CD4-positive, alpha-beta T cell treated with Interleukin-6 for 4 hours (primary cell): ENCODE measurements at regions not wholly inside any gene's neighbourhood (a gene's known extent, or its start where the extent isn't known, plus 50 kb on each side); places are given as distances from the start of the nearest gene placed in this dataset.
"Not testable (repeated sequence)": the region's sequence is repeated elsewhere in the genome, so short reads cannot be mapped to it uniquely, and the experiment has no call there.

Experiments used
- DNase-seq: peaks from one replicate; pipeline ENCODE4 v3.0.0-alpha.2; 2020; ENCODE audit warnings: mixed read lengths

GRCh38 chr2:238521870-238522269, 95.1 kb downstream of the ASB1 start:
- DNase-seq: no peak

GRCh38 chr2:238523158-238524110, 96.7 kb downstream of the ASB1 start:
- no peak for DNase-seq

GRCh38 chr2:238524426-238524983, 97.8 kb downstream of the ASB1 start:
- no peak for DNase-seq

- DNase-seq: no peak
Measured at GRCh38 chr2:238525990-238526389, 99.3 kb downstream of the ASB1 start.

GRCh38 chr2:238527565-238527964, 100.8 kb downstream of the ASB1 start:
- DNase-seq: no peak

GRCh38 chr2:238528953-238529781, 102.4 kb downstream of the ASB1 start:
- DNase-seq: no peak

GRCh38 chr2:238531017-238531645, 104.4 kb downstream of the ASB1 start:
- DNase-seq: not testable (repeated sequence)

- not testable (repeated sequence) for DNase-seq
Measured at GRCh38 chr2:238543732-238544131, 117.0 kb downstream of the ASB1 start.

GRCh38 chr2:238548902-238549462, 122.3 kb downstream of the ASB1 start:
- no peak for DNase-seq

- DNase-seq: no peak
Measured at GRCh38 chr2:238549866-238550265, 123.1 kb downstream of the ASB1 start.

- DNase-seq: no peak
Measured at GRCh38 chr2:238551091-238551490, 124.4 kb downstream of the ASB1 start.

GRCh38 chr2:238552226-238552625, 125.5 kb downstream of the ASB1 start:
- no peak for DNase-seq

GRCh38 chr2:238553159-238553558, 126.4 kb downstream of the ASB1 start:
- no peak for DNase-seq

- DNase-seq: no peak
Measured at GRCh38 chr2:238554468-238555315, 128.0 kb downstream of the ASB1 start.

- DNase-seq: no peak
Measured at GRCh38 chr2:238555786-238556542, 129.2 kb downstream of the ASB1 start.

- no peak for DNase-seq
Measured at GRCh38 chr2:238557431-238557830, 130.7 kb downstream of the ASB1 start.

GRCh38 chr2:238557936-238558335, 131.2 kb downstream of the ASB1 start:
- DNase-seq: no peak

- DNase-seq: no peak
Measured at GRCh38 chr2:238558456-238559099, 131.9 kb downstream of the ASB1 start.

GRCh38 chr2:238560234-238560633, 133.5 kb downstream of the ASB1 start:
- DNase-seq: no peak

GRCh38 chr2:238561230-238561629, 134.5 kb downstream of the ASB1 start:
- no peak for DNase-seq
